GM04503 (cell line): ENCODE measurements at regions not wholly inside any gene's neighbourhood (a gene's known extent, or its start where the extent isn't known, plus 50 kb on each side); places are given as distances from the start of the nearest gene placed in this dataset.
"Not testable (repeated sequence)": the region's sequence is repeated elsewhere in the genome, so short reads cannot be mapped to it uniquely, and the experiment has no call there.

ENCODE experiments used
- DNase-seq: peaks from one replicate; pipeline ENCODE4 v3.0.0-alpha.2; 2012; ENCODE audit warnings: low read depth

- DNase-seq = not testable (repeated sequence)
Measured at GRCh38 chr3:81182086-81182875, 579.2 kb downstream of the GBE1 start.

GRCh38 chr3:81173514-81173913, 587.9 kb downstream of the GBE1 start:
- no peak for DNase-seq

GRCh38 chr3:81170298-81170697, 591.1 kb downstream of the GBE1 start:
- DNase-seq = no peak

GRCh38 chr3:81164806-81165205, 596.6 kb downstream of the GBE1 start:
- no peak for DNase-seq

GRCh38 chr3:81161851-81162250, 599.6 kb downstream of the GBE1 start:
- DNase-seq = no peak

- DNase-seq = no peak
Measured at GRCh38 chr3:81161100-81161499, 600.3 kb downstream of the GBE1 start.

- no peak for DNase-seq
Measured at GRCh38 chr3:81154611-81155143, 606.8 kb downstream of the GBE1 start.

- no peak for DNase-seq
Measured at GRCh38 chr3:81152156-81152555, 609.3 kb downstream of the GBE1 start.

GRCh38 chr3:81132995-81133394, 628.5 kb downstream of the GBE1 start:
- DNase-seq = no peak

- no peak for DNase-seq
Measured at GRCh38 chr3:81105789-81106488, 655.5 kb downstream of the GBE1 start.

- no peak for DNase-seq
Measured at GRCh38 chr3:81105206-81105605, 656.2 kb downstream of the GBE1 start.

- no peak for DNase-seq
Measured at GRCh38 chr3:81097889-81098288, 663.6 kb downstream of the GBE1 start.

GRCh38 chr3:81095956-81096355, 665.5 kb downstream of the GBE1 start:
- DNase-seq = no peak

GRCh38 chr3:81094986-81095385, 666.5 kb downstream of the GBE1 start:
- no peak for DNase-seq

GRCh38 chr3:81087607-81088006, 673.8 kb downstream of the GBE1 start:
- DNase-seq = no peak

GRCh38 chr3:81086348-81086747, 675.1 kb downstream of the GBE1 start:
- no peak for DNase-seq

- DNase-seq = no peak
Measured at GRCh38 chr3:81080608-81081007, 680.8 kb downstream of the GBE1 start.

GRCh38 chr3:81072591-81072990, 688.9 kb downstream of the GBE1 start:
- DNase-seq = no peak

- no peak for DNase-seq
Measured at GRCh38 chr3:81068546-81068945, 692.9 kb downstream of the GBE1 start.

- DNase-seq = no peak
Measured at GRCh38 chr3:81063896-81064295, 697.5 kb downstream of the GBE1 start.

GRCh38 chr3:81051133-81051532, 710.3 kb downstream of the GBE1 start:
- DNase-seq = not testable (repeated sequence)

GRCh38 chr3:81048058-81048665, 713.3 kb downstream of the GBE1 start:
- DNase-seq = no peak

- no peak for DNase-seq
Measured at GRCh38 chr3:81045976-81046375, 715.5 kb downstream of the GBE1 start.
